T1000 (cell line): ENCODE measurements at regions not wholly inside any gene's neighbourhood (a gene's known extent, or its start where the extent isn't known, plus 50 kb on each side); places are given as distances from the start of the nearest gene placed in this dataset.

Experiments used
- DNase-seq: peaks from one replicate; lab custom pipeline; 2025; ENCODE audit warnings: mixed read lengths; lab: John Stamatoyannopoulos, UW

- no peak for DNase-seq
These were observed 666.5 kb downstream of the DCDC2C start for GRCh38 chr2:4369826-4370419.

DNA sequence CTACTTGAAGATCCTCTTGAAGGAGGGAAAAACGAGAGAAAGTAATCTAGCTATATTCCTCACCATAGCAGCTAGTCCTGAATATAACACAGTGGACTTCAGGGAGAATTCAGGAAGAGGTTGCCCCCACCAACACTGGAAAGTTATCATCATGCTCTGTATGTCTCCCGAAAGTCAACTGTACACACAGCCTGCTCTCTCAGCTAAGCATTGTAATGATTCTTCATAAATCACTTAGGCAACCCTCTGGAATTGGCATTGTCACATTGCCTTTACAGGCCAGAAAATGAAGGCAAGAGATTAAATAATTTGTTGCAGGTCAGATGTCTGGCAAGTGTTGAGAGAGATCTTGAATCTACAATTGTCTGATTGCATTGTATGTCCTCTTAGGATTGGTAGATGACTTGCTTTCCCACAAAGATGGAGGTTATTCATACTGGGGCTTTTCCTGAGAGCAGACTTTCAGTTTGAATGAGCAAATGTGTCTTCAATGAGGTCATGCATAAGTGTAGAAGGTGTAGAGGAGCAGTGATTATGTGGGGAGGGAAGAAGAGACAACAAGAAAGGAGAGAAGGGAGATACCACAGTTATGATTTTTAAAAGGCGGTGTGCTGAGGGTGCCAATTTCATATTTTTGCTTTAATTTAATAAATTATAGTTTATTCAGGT, 667.2 kb downstream of the DCDC2C start:
- DNase-seq, result no peak

DNA sequence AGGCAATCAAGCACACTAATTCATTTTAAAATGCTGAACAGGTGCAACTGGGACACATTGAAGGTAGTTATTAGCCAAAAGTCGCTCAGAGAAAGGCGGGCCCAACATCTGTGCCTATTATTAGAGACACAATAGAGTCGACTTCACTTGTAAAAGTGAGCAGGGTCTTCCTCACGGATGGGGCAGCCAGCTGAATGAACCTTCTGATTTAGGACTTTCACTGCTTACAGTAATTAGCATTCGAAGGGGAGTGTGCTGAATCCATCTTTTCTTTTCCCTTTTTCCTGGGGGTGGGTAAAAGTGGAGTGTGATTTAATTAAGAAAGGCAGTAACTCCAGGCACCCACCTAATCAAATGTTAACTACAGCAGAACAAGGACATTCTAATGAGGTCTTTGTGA, 677.7 kb downstream of the DCDC2C start:
- no peak for DNase-seq

GRCh38 chr2:4381773-4382172, 678.4 kb downstream of the DCDC2C start:
- DNase-seq, result no peak

- DNase-seq, result no peak
These were observed 687.6 kb downstream of the DCDC2C start for GRCh38 chr2:4391013-4391412.

GRCh38 chr2:4404363-4404762, 701.0 kb downstream of the DCDC2C start:
- DNase-seq, result no peak

DNA sequence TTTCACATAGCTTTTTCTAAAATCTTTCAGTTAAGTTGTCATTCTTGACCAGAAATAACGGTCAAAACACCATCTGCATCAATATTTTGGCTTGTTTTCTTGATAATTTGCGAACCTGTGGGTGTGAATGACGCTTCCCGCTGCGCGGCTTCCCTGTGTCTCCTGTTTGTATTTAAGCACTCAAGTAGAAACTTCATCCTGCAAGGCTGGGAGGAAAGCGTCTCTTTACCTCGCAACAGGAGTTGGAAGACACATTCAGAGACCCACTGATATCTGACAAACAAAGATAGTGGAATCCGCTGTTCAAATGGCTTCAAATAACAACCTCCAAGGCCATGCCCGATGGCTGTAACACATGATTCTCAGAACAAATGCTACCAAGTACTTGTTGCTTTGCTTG, 704.9 kb downstream of the DCDC2C start:
- DNase-seq, result no peak

DNA sequence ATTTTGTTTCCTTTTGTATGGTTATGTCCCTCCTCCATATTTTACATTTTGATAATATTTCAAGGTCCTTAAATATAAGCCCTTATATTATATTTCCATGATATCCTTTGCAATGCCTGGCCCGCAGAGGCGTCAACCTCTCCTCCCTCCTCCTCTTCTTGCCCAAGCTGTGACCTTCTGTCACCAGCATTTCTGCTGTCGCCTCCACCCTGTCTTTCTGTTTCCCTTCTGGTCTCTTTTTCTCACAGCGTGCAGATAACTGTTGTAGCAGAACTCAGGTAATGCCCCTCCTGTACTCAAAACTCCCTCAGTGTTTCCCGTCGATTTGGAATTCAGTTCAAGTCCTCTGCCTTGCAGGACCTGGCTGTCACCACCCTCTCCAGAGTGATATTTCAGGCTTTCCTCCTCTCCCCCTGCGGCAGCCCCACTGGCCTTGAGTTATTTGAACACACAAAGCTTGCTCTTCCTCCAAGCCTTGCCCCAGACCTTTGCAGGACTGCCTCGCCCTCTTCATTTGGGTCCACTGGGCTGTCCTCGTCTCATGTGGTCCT, 709.3 kb downstream of the DCDC2C start:
- no peak for DNase-seq

DNA sequence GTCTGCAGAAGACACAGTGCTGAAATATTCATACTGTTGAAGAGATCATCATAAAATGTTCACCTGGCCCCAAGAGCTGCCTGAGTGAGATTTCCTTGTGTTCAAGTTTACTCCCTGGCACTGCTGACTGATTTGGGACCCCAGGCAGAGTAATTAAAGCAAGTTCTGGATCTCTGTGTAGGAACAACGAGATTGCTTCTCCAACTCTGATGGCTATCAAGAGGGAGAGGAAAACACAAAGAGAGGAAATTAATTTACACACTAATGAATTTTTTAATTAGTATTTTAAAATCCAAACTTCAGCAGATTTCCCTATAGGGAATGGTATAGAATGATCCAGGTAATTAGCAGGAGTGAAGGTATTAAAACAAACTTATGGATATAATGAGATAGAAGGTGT, 711.8 kb downstream of the DCDC2C start:
- DNase-seq, result no peak

DNA sequence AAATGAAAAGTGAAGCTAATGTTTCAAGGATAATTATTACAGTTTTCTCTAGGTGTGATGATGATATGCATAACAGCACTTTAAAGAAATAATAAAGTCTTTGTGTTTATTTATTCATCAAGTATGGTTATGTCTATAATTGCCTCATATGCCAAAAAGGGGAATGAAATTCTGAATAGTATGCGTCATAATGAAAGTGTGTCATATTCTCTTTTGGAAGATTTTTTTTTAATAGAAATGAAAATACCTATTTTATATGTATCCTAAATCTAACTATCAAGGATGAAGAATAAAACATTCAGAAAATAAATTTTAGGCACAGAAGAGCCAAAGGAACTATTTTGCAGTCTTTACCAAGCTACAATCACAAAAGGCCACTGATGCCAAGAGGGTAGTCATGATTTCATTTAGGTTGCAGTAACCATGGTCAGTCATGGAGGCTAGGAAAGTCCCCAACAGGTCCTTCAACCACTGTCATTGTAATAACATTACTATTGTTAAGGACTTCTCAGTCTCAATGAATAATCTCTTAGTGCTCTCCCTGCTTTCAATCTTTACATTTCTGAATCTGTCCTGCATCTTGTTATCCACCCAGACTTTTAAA, 712.5 kb downstream of the DCDC2C start:
- no peak for DNase-seq

DNA sequence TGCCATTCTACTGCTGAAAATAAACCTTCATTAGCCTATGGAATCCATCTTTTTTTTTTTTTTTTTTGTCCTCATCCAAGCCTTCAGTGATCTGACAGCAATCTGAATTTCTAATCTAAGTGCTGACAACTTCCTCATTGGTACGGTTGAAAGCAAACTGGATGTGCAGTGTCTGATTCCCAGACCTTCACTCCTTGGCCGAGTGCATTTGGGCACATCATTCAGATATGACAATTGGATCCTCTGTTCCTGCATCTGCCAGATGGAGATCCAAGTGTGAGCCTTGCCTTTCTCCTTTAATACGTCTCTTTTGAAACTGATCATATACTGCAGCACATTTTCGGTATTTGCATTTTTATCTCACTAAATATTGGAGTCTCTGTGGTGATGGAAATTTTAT, 713.1 kb downstream of the DCDC2C start:
- DNase-seq, result no peak

DNA sequence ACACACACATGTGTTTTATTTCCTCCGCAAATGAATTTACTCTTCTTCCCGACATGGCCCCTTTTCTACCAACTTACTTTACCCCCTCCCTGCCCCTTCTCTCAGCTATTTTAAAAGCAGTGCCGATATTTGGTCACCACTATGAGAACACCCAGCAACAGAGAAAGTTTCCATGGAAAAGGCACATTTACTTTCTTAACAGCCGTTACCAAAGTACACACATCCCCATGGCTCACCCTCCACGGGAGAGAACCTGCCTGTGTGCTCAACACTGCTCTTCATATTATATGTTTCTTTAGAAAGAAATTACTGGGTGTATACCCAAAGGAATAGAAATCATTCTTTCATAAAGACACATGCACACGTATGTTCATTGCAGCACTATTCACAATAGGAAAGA, 714.4 kb downstream of the DCDC2C start:
- no peak for DNase-seq

GRCh38 chr2:4420032-4420431, 716.7 kb downstream of the DCDC2C start:
- DNase-seq, result no peak

DNA sequence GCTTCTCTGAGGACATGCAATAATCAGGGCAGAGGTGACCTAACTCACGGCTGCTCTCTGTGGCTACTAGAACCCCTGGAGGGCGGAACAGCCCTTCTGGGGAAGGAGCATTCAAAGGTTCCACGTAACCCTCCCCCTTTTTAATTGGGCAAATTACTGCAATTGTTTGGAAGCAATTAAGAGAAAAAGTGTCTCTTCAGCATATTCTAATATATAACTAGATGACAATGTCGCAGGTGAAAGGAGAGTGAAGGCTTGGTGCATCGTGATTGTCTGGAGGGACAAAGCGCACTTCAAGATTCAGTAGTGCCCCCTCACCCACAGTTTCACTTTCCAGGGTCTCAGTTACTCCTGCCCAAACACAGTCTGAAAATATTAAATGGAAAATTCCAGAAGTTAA, 720.8 kb downstream of the DCDC2C start:
- DNase-seq, result no peak

DNA sequence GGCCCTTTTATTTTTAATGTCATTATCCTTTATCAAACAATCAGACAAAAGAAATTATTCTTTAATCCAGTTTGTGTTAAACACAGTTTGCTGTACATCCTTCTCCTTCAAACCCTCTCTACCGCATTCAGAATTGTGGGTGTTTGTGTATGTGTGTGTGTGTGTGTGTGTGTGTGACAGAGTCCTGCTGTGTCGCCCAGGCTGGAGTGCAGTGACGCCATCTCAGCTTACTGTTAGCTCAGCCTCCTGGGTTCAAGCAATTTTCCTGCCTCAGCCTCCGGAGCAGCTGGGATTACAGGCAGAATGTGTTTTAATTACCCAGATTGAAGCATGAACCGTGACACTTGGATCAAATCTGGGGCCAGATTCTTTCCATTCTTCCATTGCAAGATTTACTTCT, 723.7 kb downstream of the DCDC2C start:
- DNase-seq, result no peak

DNA sequence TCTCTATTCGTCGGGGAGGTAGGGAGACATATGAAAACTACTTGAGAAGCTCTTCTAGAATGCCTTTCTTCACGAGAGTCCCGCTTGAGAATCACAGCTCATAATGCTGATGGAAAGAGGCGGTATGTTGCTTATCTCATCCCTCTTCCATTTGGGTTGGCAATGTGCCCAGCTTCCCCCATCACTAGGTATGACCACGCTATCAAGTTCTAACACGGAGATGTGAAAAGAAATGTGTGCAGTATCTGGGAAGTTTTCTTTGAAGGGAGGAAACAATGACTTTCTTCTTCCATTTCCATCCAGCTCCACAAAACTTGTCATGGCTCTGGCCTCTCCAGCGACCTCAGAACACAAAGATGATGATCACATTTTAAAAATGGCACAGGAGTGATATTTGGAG, 742.4 kb downstream of the DCDC2C start:
- DNase-seq, result no peak

DNA sequence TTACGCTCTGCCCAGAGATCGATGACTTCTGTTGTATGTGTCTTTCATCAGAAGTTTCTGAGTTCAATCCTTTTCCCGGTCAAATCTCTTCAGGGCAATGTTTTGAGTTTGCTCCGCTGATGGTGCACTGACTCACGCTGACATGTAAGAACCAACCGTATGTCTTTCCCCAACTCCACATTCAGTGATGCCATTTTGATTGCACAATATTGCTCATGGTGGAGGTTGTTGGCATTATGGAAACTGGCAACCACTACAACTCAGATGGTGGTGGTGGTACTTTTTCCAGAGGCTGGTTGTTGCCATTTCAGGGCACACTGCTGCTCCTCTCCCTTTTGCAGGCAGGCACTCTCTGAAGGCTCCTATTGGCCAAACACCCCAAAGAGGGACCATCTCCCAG, 751.5 kb downstream of the DCDC2C start:
- DNase-seq, result no peak

GRCh38 chr2:4455486-4456155, 752.2 kb downstream of the DCDC2C start:
- no peak for DNase-seq

DNA sequence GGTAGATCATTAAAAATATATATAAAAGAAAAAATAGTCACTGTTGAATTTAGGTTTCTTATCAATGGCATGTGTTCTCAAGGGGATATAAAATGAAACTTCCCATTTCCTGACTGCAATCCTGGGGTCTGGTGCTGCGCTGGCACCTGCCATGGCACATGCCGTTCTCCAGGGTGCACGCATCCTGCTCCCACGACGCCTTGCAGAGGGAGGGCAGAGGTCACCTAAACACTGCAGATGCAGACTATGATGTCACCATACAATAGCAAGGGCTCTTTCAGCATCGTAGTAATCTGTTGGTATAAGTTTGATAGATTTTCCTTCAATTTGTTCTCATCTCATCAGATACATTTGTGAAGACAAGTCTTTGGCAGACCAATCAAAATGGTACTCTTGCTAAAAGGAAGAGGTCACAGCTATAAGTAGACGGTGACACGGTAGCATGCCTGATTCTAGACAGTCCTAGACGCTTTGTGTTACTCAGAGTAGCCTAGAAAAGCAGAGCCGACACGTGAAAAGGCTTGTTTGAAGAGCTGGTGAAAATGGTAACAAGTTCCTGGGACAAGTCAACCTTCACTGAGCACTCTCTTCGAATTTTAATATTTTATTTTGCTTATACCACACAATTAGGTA, 761.4 kb downstream of the DCDC2C start:
- no peak for DNase-seq

DNA sequence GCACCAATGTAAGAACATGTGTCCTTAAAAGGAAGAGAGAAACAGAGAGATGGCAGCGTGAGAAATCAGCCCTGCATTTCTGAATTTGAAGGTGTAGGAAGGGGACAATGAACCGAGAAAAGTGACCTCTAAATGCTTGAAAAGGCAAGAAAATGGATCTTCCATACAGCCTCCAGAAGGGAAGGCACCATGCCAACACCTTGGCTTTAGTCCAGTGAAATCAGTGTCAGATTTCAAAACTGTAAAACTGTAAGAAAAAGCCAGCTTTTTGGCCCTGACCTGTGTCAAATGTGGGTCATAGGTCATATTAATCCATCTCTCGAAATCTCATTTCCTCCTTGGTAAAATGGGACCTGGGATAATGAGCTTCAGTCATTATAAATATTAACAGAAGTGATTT, 762.3 kb downstream of the DCDC2C start:
- no peak for DNase-seq

DNA sequence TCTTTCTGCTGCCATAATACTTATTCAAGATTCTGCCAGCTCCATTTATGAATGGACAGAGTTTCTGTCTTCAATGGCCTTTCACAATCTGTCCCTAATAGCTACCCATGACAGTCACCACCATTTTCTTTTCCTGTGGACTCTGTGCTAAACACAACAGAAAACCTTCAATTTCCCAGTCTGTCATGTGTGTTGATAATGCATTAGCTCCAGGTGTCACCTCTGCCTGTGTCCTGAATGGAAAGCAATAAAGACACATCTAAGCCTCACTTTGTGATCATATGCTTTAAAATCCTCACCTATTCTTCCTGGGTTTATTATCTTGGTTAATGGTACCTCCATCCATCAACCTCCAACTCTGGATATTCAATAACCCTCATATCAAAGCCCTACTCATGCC, 772.2 kb downstream of the DCDC2C start:
- no peak for DNase-seq

- no peak for DNase-seq
These were observed 779.7 kb downstream of the DCDC2C start for GRCh38 chr2:4483050-4483449.
